GM23338 (cell line): ENCODE measurements at regions not wholly inside any gene's neighbourhood (a gene's known extent, or its start where the extent isn't known, plus 50 kb on each side); places are given as distances from the start of the nearest gene placed in this dataset.

ENCODE experiments used
- ATAC-seq: fragments of 200-7000 bp; cut with Tn5 transposase; 3 replicates; pipeline ENCODE4 v1.9.1; 2020
- DNase-seq: peaks from one replicate; pipeline ENCODE4 v3.0.0-alpha.2; 2015; ENCODE audit warnings: low spot score
- H2AFZ ChIP-seq: fragments of 200-600 bp; sonication (generic); 2 replicates; pipeline ENCODE4 v1.8.0; 2016; ENCODE audit warnings: antibody characterized with exemption, mild to moderate bottlenecking, moderate library complexity
- H3F3A ChIP-seq: fragments of 200-600 bp; sonication (generic); replicated peaks from 2 replicates; pipeline ENCODE4 v1.8.0; 2017; ENCODE audit warnings: antibody characterized with exemption, mixed run types, low read depth
- H3K27ac ChIP-seq: fragments of 200-600 bp; sonication (generic); 2 replicates; pipeline ENCODE4 v1.6.1; 2016; ENCODE audit warnings: low read depth
- H3K27me3 ChIP-seq: fragments of 200-600 bp; sonication (generic); 2 replicates; pipeline ENCODE4 v1.8.0; 2016; ENCODE audit warnings: mild to moderate bottlenecking, mixed run types, moderate library complexity; ENCODE audit not compliant: insufficient read depth
- H3K36me3 ChIP-seq: fragments of 200-600 bp; sonication (generic); 2 replicates; pipeline ENCODE4 v1.8.0; 2016; ENCODE audit warnings: mild to moderate bottlenecking; ENCODE audit not compliant: insufficient read depth
- H3K4me1 ChIP-seq: fragments of 200-600 bp; sonication (generic); 2 replicates; pipeline ENCODE4 v1.8.0; 2016; ENCODE audit warnings: mild to moderate bottlenecking, moderate library complexity; ENCODE audit not compliant: insufficient read depth
- H3K4me2 ChIP-seq: fragments of 200-600 bp; sonication (generic); 2 replicates; pipeline ENCODE4 v1.7.1; 2017; ENCODE audit warnings: mixed run types
- H3K4me3 ChIP-seq: fragments of 200-600 bp; sonication (generic); 2 replicates; pipeline ENCODE4 v1.6.1; 2016; ENCODE audit warnings: mixed run types
- H3K79me2 ChIP-seq: fragments of 200-600 bp; sonication (generic); replicated peaks from 2 replicates; pipeline ENCODE4 v1.8.0; 2017; ENCODE audit warnings: mild to moderate bottlenecking; ENCODE audit not compliant: insufficient read depth
- H3K9me2 ChIP-seq: fragments of 200-600 bp; sonication (generic); 2 replicates; pipeline ENCODE4 v1.8.0; 2017; ENCODE audit not compliant: insufficient read depth
- H4K20me1 ChIP-seq: fragments of 200-600 bp; sonication (generic); replicated peaks from 2 replicates; pipeline ENCODE4 v1.8.0; 2017; ENCODE audit warnings: mild to moderate bottlenecking; ENCODE audit not compliant: insufficient read depth
- H3K27ac Mint-ChIP-seq: 2 replicates; pipeline ENCODE4 v1.8.0; 2020; ENCODE audit warnings: inconsistent platforms, mild to moderate bottlenecking, moderate library complexity, mixed read lengths
- H3K27me3 Mint-ChIP-seq: 3 replicates; pipeline ENCODE4 v1.8.0; 2022; ENCODE audit warnings: low read depth, mild to moderate bottlenecking, moderate library complexity, mixed read lengths, inconsistent platforms; ENCODE audit not compliant: insufficient read depth, poor library complexity
- H3K36me3 Mint-ChIP-seq: 3 replicates; pipeline ENCODE4 v1.8.0; 2021; ENCODE audit warnings: low read depth, mild to moderate bottlenecking, inconsistent platforms, moderate library complexity, mixed read lengths
- H3K4me1 Mint-ChIP-seq: 3 replicates; pipeline ENCODE4 v1.8.0; 2020; ENCODE audit warnings: mild to moderate bottlenecking, inconsistent platforms, mixed read lengths
- H3K4me3 Mint-ChIP-seq: 3 replicates; pipeline ENCODE4 v1.8.0; 2021; ENCODE audit warnings: moderate library complexity, mild to moderate bottlenecking, inconsistent platforms, mixed read lengths
- H3K9me3 Mint-ChIP-seq: 3 replicates; pipeline ENCODE4 v1.8.0; 2020; ENCODE audit warnings: moderate library complexity, mild to moderate bottlenecking, inconsistent platforms, mixed read lengths
- CREB1 ChIP-seq: fragments of 250-450 bp; sonication (Bioruptor Pico); IDR thresholded peaks from 2 replicates; pipeline ENCODE4 v1.5.0; 2020; ENCODE audit warnings: low read depth, mild to moderate bottlenecking, moderate library complexity
- EZH2 ChIP-seq: fragments of 200-600 bp; sonication (generic); IDR thresholded peaks from one replicate; pipeline ENCODE4 v1.8.0; 2017; ENCODE audit warnings: antibody characterized with exemption, mild to moderate bottlenecking, low read depth; ENCODE audit not compliant: unreplicated experiment
- EZH2phosphoT487 ChIP-seq: fragments of 200-600 bp; sonication (generic); IDR thresholded peaks from one replicate; pipeline ENCODE4 v1.8.1; 2018; ENCODE audit warnings: antibody characterized with exemption; ENCODE audit not compliant: unreplicated experiment
- JUNB ChIP-seq: IDR thresholded peaks from one replicate; pipeline ENCODE4 v1.6.1; 2016; ENCODE audit warnings: antibody characterized with exemption; ENCODE audit not compliant: unreplicated experiment
- NANOG ChIP-seq: IDR thresholded peaks from 2 replicates; pipeline ENCODE4 v1.6.1; 2016; ENCODE audit warnings: antibody characterized with exemption, borderline replicate concordance
- POLR2AphosphoS5 ChIP-seq: IDR thresholded peaks from 2 replicates; pipeline ENCODE4 v1.6.1; 2016; ENCODE audit warnings: antibody characterized with exemption, low read depth
- REST ChIP-seq: IDR thresholded peaks from one replicate; pipeline ENCODE4 v1.6.1; 2018; ENCODE audit warnings: antibody characterized with exemption; ENCODE audit not compliant: unreplicated experiment
- STAT1 ChIP-seq: IDR thresholded peaks from one replicate; pipeline ENCODE4 v1.6.1; 2016; ENCODE audit warnings: antibody characterized with exemption; ENCODE audit not compliant: unreplicated experiment
- ZNF114 ChIP-seq: fragments of 250-450 bp; sonication (Bioruptor Pico); IDR thresholded peaks from 2 replicates; pipeline ENCODE4 v1.5.0; 2020; ENCODE audit warnings: mild to moderate bottlenecking, moderate library complexity
- ZNF331 ChIP-seq: fragments of 250-450 bp; sonication (Bioruptor Pico); IDR thresholded peaks from 2 replicates; pipeline ENCODE4 v1.5.0; 2020; ENCODE audit warnings: low read depth, mild to moderate bottlenecking, moderate library complexity
- ZNF462 ChIP-seq: fragments of 250-450 bp; sonication (Bioruptor Pico); IDR thresholded peaks from 2 replicates; pipeline ENCODE4 v1.5.0; 2020; ENCODE audit warnings: mild to moderate bottlenecking, moderate library complexity
- TF ChIP-seq, protein P1 (sequence below): IDR thresholded peaks from 2 replicates; pipeline ENCODE4 v1.6.1; 2016; ENCODE audit warnings: antibody characterized with exemption

GRCh38 chr13:86862137-86862536, 809.0 kb upstream of the SLITRK5 start:
- no peaks in the 10 kb centered on the region for H3F3A ChIP-seq
- H3K4me1 ChIP-seq: no peaks in the 10 kb centered on the region; the same call in 1 of the 2 replicates
- ATAC-seq: peak; percentile 54
- peak; percentile 21 for DNase-seq
- peaks cover 9% of the 10 kb centered on the region; the same call in 1 of the 2 replicates for H3K9me2 ChIP-seq
- peaks cover 5% of the 10 kb centered on the region for H3K27me3 Mint-ChIP-seq
- H4K20me1 ChIP-seq: no peaks in the 10 kb centered on the region
- no peak overlapping the region for H2AFZ ChIP-seq
- no peak overlapping the region for H3K27ac ChIP-seq
- no peak overlapping the region for H3K4me3 Mint-ChIP-seq
- no peaks in the 10 kb centered on the region for H3K36me3 ChIP-seq
- H3K4me2 ChIP-seq: 0 out of 2 replicates have a peak overlapping the region, but pooled peaks have one; percentile 41
- H3K79me2 ChIP-seq: no peaks in the 10 kb centered on the region
- no peak overlapping the region for H3K4me3 ChIP-seq
- TF ChIP-seq JUNB: no peak
- no peak for TF ChIP-seq STAT1
- TF ChIP-seq EZH2: no peak
- peaks cover 16% of the 10 kb centered on the region for H3K9me3 Mint-ChIP-seq
- no peaks in the 10 kb centered on the region for H3K27me3 ChIP-seq
- peaks cover 20% of the 10 kb centered on the region for H3K36me3 Mint-ChIP-seq
- peaks cover 7% of the 10 kb centered on the region for H3K4me1 Mint-ChIP-seq
- no peak overlapping the region for H3K27ac Mint-ChIP-seq

DNA sequence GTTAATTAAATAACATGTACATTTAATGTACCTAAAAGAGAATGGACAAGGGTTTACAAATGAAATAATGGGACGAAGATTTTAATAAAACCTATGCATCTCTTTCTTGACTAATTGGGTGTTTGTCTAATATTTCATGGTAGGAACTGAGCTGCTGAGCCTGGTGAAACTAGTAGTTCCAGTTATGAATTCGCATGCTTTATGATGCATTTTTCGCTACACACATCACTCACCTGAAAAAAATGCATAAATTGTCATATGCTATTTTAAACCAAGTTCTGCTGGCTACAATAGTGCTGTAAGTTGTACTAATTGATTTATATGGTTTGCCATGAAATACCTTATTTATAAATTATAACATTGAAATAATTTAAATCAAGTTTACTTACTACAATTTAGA, 806.8 kb upstream of the SLITRK5 start:
- Histone ChIP-seq H3K4me3 (no peak overlapping the region), H3K4me1 (no peaks in the 10 kb centered on the region; the same call in 1 of the 2 replicates), H3K9me2 (peaks cover 9% of the 10 kb centered on the region; the same call in 1 of the 2 replicates), H3K27me3 (no peaks in the 10 kb centered on the region), H3F3A (no peaks in the 10 kb centered on the region), H3K27ac (no peak overlapping the region), H4K20me1 (no peaks in the 10 kb centered on the region), H3K36me3 (no peaks in the 10 kb centered on the region), H3K79me2 (no peaks in the 10 kb centered on the region), H2AFZ (no peak overlapping the region), H3K4me2 (no peak overlapping the region)
- H3K27ac Mint-ChIP-seq: no peak overlapping the region
- H3K4me3 Mint-ChIP-seq: no peak overlapping the region
- ATAC-seq (no peak), DNase-seq (no peak)
- H3K27me3 Mint-ChIP-seq: peaks cover 2% of the 10 kb centered on the region
- peaks cover 20% of the 10 kb centered on the region for H3K36me3 Mint-ChIP-seq
- H3K9me3 Mint-ChIP-seq: peaks cover 16% of the 10 kb centered on the region
- peaks cover 7% of the 10 kb centered on the region for H3K4me1 Mint-ChIP-seq
- no peak for TF ChIP-seq ZNF114
- TF ChIP-seq JUNB: no peak
- TF ChIP-seq NANOG: no peak
- TF ChIP-seq EZH2phosphoT487: no peak
- TF ChIP-seq, protein P1, sequence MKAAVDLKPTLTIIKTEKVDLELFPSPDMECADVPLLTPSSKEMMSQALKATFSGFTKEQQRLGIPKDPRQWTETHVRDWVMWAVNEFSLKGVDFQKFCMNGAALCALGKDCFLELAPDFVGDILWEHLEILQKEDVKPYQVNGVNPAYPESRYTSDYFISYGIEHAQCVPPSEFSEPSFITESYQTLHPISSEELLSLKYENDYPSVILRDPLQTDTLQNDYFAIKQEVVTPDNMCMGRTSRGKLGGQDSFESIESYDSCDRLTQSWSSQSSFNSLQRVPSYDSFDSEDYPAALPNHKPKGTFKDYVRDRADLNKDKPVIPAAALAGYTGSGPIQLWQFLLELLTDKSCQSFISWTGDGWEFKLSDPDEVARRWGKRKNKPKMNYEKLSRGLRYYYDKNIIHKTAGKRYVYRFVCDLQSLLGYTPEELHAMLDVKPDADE: no peak
- no peak for TF ChIP-seq EZH2
- no peak for TF ChIP-seq REST
- TF ChIP-seq CREB1: no peak
- no peak for TF ChIP-seq STAT1
- TF ChIP-seq ZNF462 (CRISPR knock-in tag): no peak
- TF ChIP-seq POLR2AphosphoS5: no peak
- TF ChIP-seq ZNF331 (CRISPR knock-in tag): no peak
